AG04450 (cell line): ENCODE measurements at regions not wholly inside any gene's neighbourhood (a gene's known extent, or its start where the extent isn't known, plus 50 kb on each side); places are given as distances from the start of the nearest gene placed in this dataset.

Experiments used
- CTCF ChIA-PET: fragments of 300-600, 350-600 bp; formaldehyde crosslinking; extraction: SDS; loops from one replicate; lab custom pipeline; 2022; ENCODE audit warnings: antibody characterized with exemption, inconsistent platforms; lab: Charles Lee
- POLR2A ChIA-PET: fragments of 350-600 bp; formaldehyde crosslinking; extraction: SDS; loops from one replicate; lab custom pipeline; 2021; ENCODE audit warnings: antibody characterized with exemption, inconsistent platforms; lab: Yijun Ruan, JAX
- DNase-seq: peaks from one replicate; pipeline ENCODE4 v3.0.0-alpha.2; 2011; ENCODE audit warnings: low read depth, low spot score
- H3K27ac ChIP-seq: one replicate; pipeline ENCODE4 v1.5.1; 2012; ENCODE audit warnings: low read depth, low read length, control low read depth
- H3K27me3 ChIP-seq: one replicate; pipeline ENCODE4 v1.6.0; 2012; ENCODE audit warnings: low read length; ENCODE audit not compliant: control insufficient read depth, insufficient read depth
- H3K4me3 ChIP-seq: 2 replicates; pipeline ENCODE4 v1.5.1; 2011; ENCODE audit warnings: mild to moderate bottlenecking, low read depth, low read length, control low read depth
- H3K9me3 ChIP-seq: 2 replicates; pipeline ENCODE4 v1.5.1; 2012; ENCODE audit warnings: low read length; ENCODE audit not compliant: control insufficient read depth, insufficient read depth
- CTCF ChIP-seq: IDR thresholded peaks from 2 replicates; pipeline ENCODE4 v1.5.1; 2011; ENCODE audit warnings: low read depth, low read length, control low read depth, inconsistent platforms

DNA sequence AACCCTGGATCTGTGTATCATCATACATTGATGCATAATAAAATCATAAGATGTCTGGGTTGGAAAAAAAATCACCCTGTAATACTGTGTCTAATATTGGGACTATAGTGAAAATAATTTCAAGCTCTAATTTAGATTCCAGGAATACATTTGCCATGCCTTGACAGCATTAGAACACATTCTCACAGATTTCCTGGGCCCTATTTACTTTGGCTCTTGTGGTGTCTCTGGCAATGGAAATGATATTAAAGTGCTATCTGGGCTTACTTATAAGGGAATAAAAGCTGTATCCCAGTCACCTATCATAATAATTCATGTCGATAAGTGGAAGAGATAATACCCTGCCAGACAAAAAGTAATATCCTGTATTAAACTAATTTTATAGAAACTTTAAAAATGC is 472.0 kb downstream of the ZPLD1 start:
- Histone ChIP-seq H3K27ac (no peak overlapping the region), H3K27me3 (no peaks in the 10 kb centered on the region), H3K4me3 (no peak overlapping the region), H3K9me3 (no peaks in the 10 kb centered on the region)
- ChIA-PET POLR2A (no interaction called here), CTCF (no interaction called here)
- no peak for TF ChIP-seq CTCF
- no peak for DNase-seq

- TF ChIP-seq CTCF = no peak
- Histone ChIP-seq H3K4me3 (no peak overlapping the region), H3K27me3 (no peaks in the 10 kb centered on the region), H3K9me3 (no peaks in the 10 kb centered on the region), H3K27ac (no peak overlapping the region)
- DNase-seq = no peak
- ChIA-PET CTCF (no interaction called here), POLR2A (no interaction called here)
Measured at GRCh38 chr3:102909904-102910303, 475.1 kb downstream of the ZPLD1 start.

DNA sequence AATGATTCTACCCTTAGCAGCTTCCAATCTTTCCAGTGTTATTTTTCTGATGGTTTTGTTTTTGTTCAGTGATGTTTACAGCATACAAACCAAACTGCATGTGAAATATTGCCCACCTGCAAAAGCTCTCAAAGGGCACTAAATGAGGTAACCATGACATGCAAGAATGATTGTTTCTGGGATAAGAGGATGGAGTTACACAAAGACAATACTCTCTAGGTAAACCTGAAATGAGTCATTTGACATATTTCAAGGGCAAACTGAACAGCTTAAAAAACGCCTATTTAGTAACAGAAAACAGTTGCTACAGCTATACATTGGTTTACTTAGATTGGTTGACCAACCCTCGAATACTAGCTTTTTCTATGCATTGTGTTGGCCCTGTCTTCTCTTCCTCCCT is 481.7 kb downstream of the ZPLD1 start:
- CTCF ChIA-PET = no interaction called here
- no peak for TF ChIP-seq CTCF
- Histone ChIP-seq H3K9me3 (no peaks in the 10 kb centered on the region), H3K27me3 (no peaks in the 10 kb centered on the region), H3K27ac (no peak overlapping the region), H3K4me3 (no peak overlapping the region)
- POLR2A ChIA-PET = no interaction called here
- DNase-seq = no peak

GRCh38 chr3:102926618-102927017 is 491.8 kb downstream of the ZPLD1 start:
- Histone ChIP-seq H3K27ac (no peak overlapping the region), H3K9me3 (no peaks in the 10 kb centered on the region), H3K27me3 (no peaks in the 10 kb centered on the region), H3K4me3 (no peak overlapping the region)
- no peak for TF ChIP-seq CTCF
- POLR2A ChIA-PET = no interaction called here
- DNase-seq = no peak
- CTCF ChIA-PET = no interaction called here

GRCh38 chr3:102933377-102933776 is 498.6 kb downstream of the ZPLD1 start:
- no peak for DNase-seq
- Histone ChIP-seq H3K4me3 (no peak overlapping the region), H3K27ac (no peak overlapping the region), H3K9me3 (no peaks in the 10 kb centered on the region), H3K27me3 (no peaks in the 10 kb centered on the region)
- ChIA-PET CTCF (no interaction called here), POLR2A (no interaction called here)
- TF ChIP-seq CTCF = no peak
